ENCODE measurements at regions not wholly inside any gene's neighbourhood (a gene's known extent, or its start where the extent isn't known, plus 50 kb on each side); places are given as distances from the start of the nearest gene placed in this dataset.

DNA sequence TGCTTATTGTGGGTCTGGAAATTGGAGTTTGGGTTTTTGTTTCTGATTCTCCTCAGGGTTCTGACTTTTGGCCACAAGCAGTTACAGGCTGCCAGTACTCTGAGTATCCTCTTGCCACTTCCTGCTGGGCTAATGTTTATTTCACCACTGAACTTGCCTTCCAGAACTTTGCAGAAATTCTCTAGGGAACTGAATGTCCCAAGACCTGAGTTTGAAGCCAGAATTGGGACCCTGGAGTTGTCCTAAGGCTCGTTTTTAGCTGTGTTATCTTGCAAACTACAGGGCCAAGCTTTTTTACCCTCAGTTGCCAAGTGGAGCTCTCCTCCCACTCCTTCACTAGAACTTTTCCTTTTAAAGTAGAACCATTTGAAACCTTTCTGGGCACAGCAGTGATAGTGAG is 89.9 kb downstream of the FAT3 start:
- TF ChIP-seq POLR2A (IDR thresholded peaks at IDR 0.05; ENCODE audit: low read length) (no peak), GATA1 (IDR thresholded peaks at IDR 0.05; ENCODE audit: low read depth, low read length) (no peak)
